Neural progenitor cell (in vitro differentiated cells): ENCODE measurements at regions not wholly inside any gene's neighbourhood (a gene's known extent, or its start where the extent isn't known, plus 50 kb on each side); places are given as distances from the start of the nearest gene placed in this dataset.

ENCODE experiments used
- DNase-seq: peaks from one replicate; pipeline ENCODE4 v3.0.0-alpha.2; 2016; ENCODE audit warnings: low spot score
- H2AFZ ChIP-seq: fragments of 200-600 bp; sonication (generic); replicated peaks from 2 replicates; pipeline ENCODE4 v1.6.1; 2016; ENCODE audit warnings: antibody characterized with exemption
- H3F3A ChIP-seq: fragments of 200-600 bp; sonication (generic); 2 replicates; pipeline ENCODE4 v1.6.1; 2016; ENCODE audit warnings: antibody characterized with exemption, low read depth
- H3K27ac ChIP-seq: fragments of 200-600 bp; sonication (generic); 2 replicates; pipeline ENCODE4 v1.5.1; 2016; ENCODE audit warnings: mild to moderate bottlenecking
- H3K27me3 ChIP-seq: fragments of 200-600 bp; sonication (generic); 2 replicates; pipeline ENCODE4 v1.6.1; 2016; ENCODE audit warnings: mild to moderate bottlenecking, moderate library complexity
- H3K36me3 ChIP-seq: fragments of 200-600 bp; sonication (generic); 2 replicates; pipeline ENCODE4 v1.5.1; 2016
- H3K4me1 ChIP-seq: fragments of 200-600 bp; sonication (generic); 2 replicates; pipeline ENCODE4 v1.6.1; 2016; ENCODE audit warnings: mixed run types
- H3K4me2 ChIP-seq: fragments of 200-600 bp; sonication (generic); 2 replicates; pipeline ENCODE4 v1.6.1; 2016
- H3K4me3 ChIP-seq: fragments of 200-600 bp; sonication (generic); 2 replicates; pipeline ENCODE4 v1.5.1; 2016
- H3K79me2 ChIP-seq: fragments of 200-600 bp; sonication (generic); 2 replicates; pipeline ENCODE4 v1.6.1; 2016; ENCODE audit warnings: low read depth
- H3K9ac ChIP-seq: fragments of 200-600 bp; sonication (generic); 2 replicates; pipeline ENCODE4 v1.6.1; 2016
- H3K9me3 ChIP-seq: fragments of 200-600 bp; sonication (generic); 2 replicates; pipeline ENCODE4 v1.5.1; 2016; ENCODE audit warnings: low read depth
- H4K20me1 ChIP-seq: fragments of 200-600 bp; sonication (generic); 2 replicates; pipeline ENCODE4 v1.6.1; 2016; ENCODE audit warnings: low read depth
- H3K27ac Mint-ChIP-seq: 3 replicates; pipeline ENCODE4 v1.8.0; 2021; ENCODE audit warnings: mixed read lengths
- H3K27me3 Mint-ChIP-seq: 2 replicates; pipeline ENCODE4 v1.8.0; 2022; ENCODE audit warnings: low read depth, mild to moderate bottlenecking, inconsistent platforms, moderate library complexity, mixed read lengths; ENCODE audit not compliant: insufficient read depth
- H3K36me3 Mint-ChIP-seq: 3 replicates; pipeline ENCODE4 v1.8.0; 2021; ENCODE audit warnings: mixed read lengths
- H3K4me1 Mint-ChIP-seq: 3 replicates; pipeline ENCODE4 v1.8.0; 2021; ENCODE audit warnings: mixed read lengths
- H3K4me3 Mint-ChIP-seq: 3 replicates; pipeline ENCODE4 v1.8.0; 2021; ENCODE audit warnings: mild to moderate bottlenecking, moderate library complexity, mixed read lengths
- H3K9me3 Mint-ChIP-seq: 3 replicates; pipeline ENCODE4 v1.8.0; 2020; ENCODE audit warnings: mixed read lengths
- CTCF ChIP-seq: fragments of 200-600 bp; sonication (generic); IDR thresholded peaks from 2 replicates; pipeline ENCODE4 v1.5.1; 2017; ENCODE audit warnings: antibody characterized with exemption, mild to moderate bottlenecking
- EZH2 ChIP-seq: fragments of 200-600 bp; sonication (generic); IDR thresholded peaks from 2 replicates; pipeline ENCODE4 v1.6.1; 2017; ENCODE audit warnings: antibody characterized with exemption, mild to moderate bottlenecking, moderate library complexity
- EZH2phosphoT487 ChIP-seq: fragments of 200-600 bp; sonication (generic); IDR thresholded peaks from 2 replicates; pipeline ENCODE4 v1.6.1; 2017; ENCODE audit warnings: antibody characterized with exemption

GRCh38 chr5:39761199-39761950 lies 336.6 kb upstream of the DAB2 start:
- Mint-ChIP-seq H3K9me3 (no peaks in the 10 kb centered on the region), H3K27me3 (no peaks in the 10 kb centered on the region), H3K4me1 (peaks cover 3% of the 10 kb centered on the region), H3K36me3 (no peaks in the 10 kb centered on the region), H3K4me3 (no peak overlapping the region), H3K27ac (no peak overlapping the region)
- Histone ChIP-seq H2AFZ (no peak overlapping the region), H3K9me3 (no peaks in the 10 kb centered on the region), H3K27ac (no peak overlapping the region), H4K20me1 (no peaks in the 10 kb centered on the region), H3K4me3 (no peak overlapping the region), H3K79me2 (no peaks in the 10 kb centered on the region), H3K27me3 (no peaks in the 10 kb centered on the region), H3F3A (no peaks in the 10 kb centered on the region), H3K36me3 (no peaks in the 10 kb centered on the region), H3K4me1 (no peaks in the 10 kb centered on the region), H3K9ac (no peak overlapping the region), H3K4me2 (no peak overlapping the region)
- TF ChIP-seq EZH2 (no peak), CTCF (no peak), EZH2phosphoT487 (no peak)
- DNase-seq: no peak

- Mint-ChIP-seq H3K27ac (no peak overlapping the region), H3K36me3 (no peaks in the 10 kb centered on the region), H3K4me3 (no peak overlapping the region), H3K9me3 (no peaks in the 10 kb centered on the region), H3K27me3 (no peaks in the 10 kb centered on the region), H3K4me1 (peaks cover 3% of the 10 kb centered on the region)
- no peak overlapping the region for H3K27ac ChIP-seq
- no peak for TF ChIP-seq EZH2
- no peak for TF ChIP-seq CTCF
- TF ChIP-seq EZH2phosphoT487: no peak
- no peaks in the 10 kb centered on the region for H3K36me3 ChIP-seq
- H4K20me1 ChIP-seq: no peaks in the 10 kb centered on the region
- no peak overlapping the region for H3K4me3 ChIP-seq
- no peak for DNase-seq
- H3K4me1 ChIP-seq: no peaks in the 10 kb centered on the region
- no peaks in the 10 kb centered on the region for H3K79me2 ChIP-seq
- no peaks in the 10 kb centered on the region for H3K9me3 ChIP-seq
- H3F3A ChIP-seq: no peaks in the 10 kb centered on the region
- H3K4me2 ChIP-seq: no peak overlapping the region
- H2AFZ ChIP-seq: no peak overlapping the region
- no peaks in the 10 kb centered on the region for H3K27me3 ChIP-seq
- no peak overlapping the region for H3K9ac ChIP-seq
Measured at GRCh38 chr5:39760385-39761198, 335.8 kb upstream of the DAB2 start.

- no peak overlapping the region for H3K27ac Mint-ChIP-seq
- Histone ChIP-seq H3K79me2 (no peaks in the 10 kb centered on the region), H3F3A (no peaks in the 10 kb centered on the region), H3K36me3 (no peaks in the 10 kb centered on the region), H3K4me1 (no peaks in the 10 kb centered on the region), H3K9ac (no peak overlapping the region), H4K20me1 (no peaks in the 10 kb centered on the region), H3K9me3 (no peaks in the 10 kb centered on the region), H3K27ac (no peak overlapping the region), H3K27me3 (no peaks in the 10 kb centered on the region), H3K4me3 (no peak overlapping the region), H3K4me2 (no peak overlapping the region), H2AFZ (no peak overlapping the region)
- DNase-seq: no peak
- TF ChIP-seq EZH2 (no peak), EZH2phosphoT487 (no peak)
- H3K4me3 Mint-ChIP-seq: no peak overlapping the region
- no peaks in the 10 kb centered on the region for H3K9me3 Mint-ChIP-seq
- no peaks in the 10 kb centered on the region for H3K27me3 Mint-ChIP-seq
- no peaks in the 10 kb centered on the region for H3K4me1 Mint-ChIP-seq
- no peaks in the 10 kb centered on the region for H3K36me3 Mint-ChIP-seq
Measured at GRCh38 chr5:39759701-39760100, 334.9 kb upstream of the DAB2 start.

- Mint-ChIP-seq H3K4me1 (no peaks in the 10 kb centered on the region), H3K27me3 (no peaks in the 10 kb centered on the region), H3K27ac (no peak overlapping the region), H3K4me3 (no peak overlapping the region), H3K36me3 (no peaks in the 10 kb centered on the region), H3K9me3 (no peaks in the 10 kb centered on the region)
- TF ChIP-seq EZH2phosphoT487: no peak
- TF ChIP-seq EZH2: no peak
- no peak for TF ChIP-seq CTCF
- no peak overlapping the region for H3K9ac ChIP-seq
- no peaks in the 10 kb centered on the region for H3K9me3 ChIP-seq
- H3K4me1 ChIP-seq: no peaks in the 10 kb centered on the region
- no peak overlapping the region for H3K4me2 ChIP-seq
- no peaks in the 10 kb centered on the region for H3K79me2 ChIP-seq
- no peak for DNase-seq
- no peaks in the 10 kb centered on the region for H4K20me1 ChIP-seq
- no peaks in the 10 kb centered on the region for H3F3A ChIP-seq
- no peak overlapping the region for H3K4me3 ChIP-seq
- H3K27me3 ChIP-seq: no peaks in the 10 kb centered on the region
- H3K36me3 ChIP-seq: no peaks in the 10 kb centered on the region
- H3K27ac ChIP-seq: no peak overlapping the region
- no peak overlapping the region for H2AFZ ChIP-seq
Measured at GRCh38 chr5:39758426-39758825, 333.6 kb upstream of the DAB2 start.
